ENCODE measurements at regions not wholly inside any gene's neighbourhood (a gene's known extent, or its start where the extent isn't known, plus 50 kb on each side); places are given as distances from the start of the nearest gene placed in this dataset.

DNA sequence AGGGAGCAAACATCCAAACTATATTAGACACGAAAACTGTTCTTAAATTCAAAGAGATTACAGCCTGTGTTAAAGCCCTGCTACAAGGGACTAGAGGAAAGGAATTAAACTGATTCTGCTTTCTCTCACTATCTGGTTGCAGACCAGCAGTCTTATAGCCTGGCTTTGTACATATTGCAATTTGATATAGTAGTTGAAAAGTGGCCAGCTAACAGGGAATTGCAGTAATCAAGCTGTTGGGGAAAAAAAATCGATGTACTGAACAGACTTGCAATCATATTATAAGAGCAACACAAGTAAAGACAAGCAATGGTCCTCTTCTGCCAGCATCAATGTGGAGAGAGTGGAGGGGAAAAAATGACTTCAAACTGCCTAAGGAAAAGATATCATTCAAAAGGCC lies 364.4 kb upstream of the EPHA5 start:
- Histone ChIP-seq H2AFZ (ENCODE audit: low read length) (no peak overlapping the region), H4K20me1 (ENCODE audit: insufficient read depth, low read length) (no peaks in the 10 kb centered on the region), H3K4me3 (replicated peaks in 1 of 3; ENCODE audit: insufficient read depth in 1 of 3, low read depth in 2 of 3, low read length in 3 of 3) (no peak overlapping the region), H3K36me3 (replicated peaks in 1 of 2; ENCODE audit: control insufficient read depth in 1 of 2, insufficient read depth in 2 of 2, low read length in 2 of 2) (no peaks in the 10 kb centered on the region), H3K4me2 (ENCODE audit: low read depth, low read length) (no peak overlapping the region), H3K4me1 (ENCODE audit: insufficient read depth, low read length) (no peaks in the 10 kb centered on the region), H3K27me3 (ENCODE audit: control insufficient read depth in 1 of 2, insufficient read depth in 2 of 2, low read length in 2 of 2) (no peaks in the 10 kb centered on the region), H3K79me2 (ENCODE audit: insufficient read depth, low read length) (no peaks in the 10 kb centered on the region), H3K27ac (ENCODE audit: extremely low read length, insufficient read depth, low read length) (no peak overlapping the region), H3K9me3 (ENCODE audit: low read length) (no peaks in the 10 kb centered on the region), H3K9ac (ENCODE audit: insufficient read depth, low read depth, low read length) (no peak overlapping the region)
- TF ChIP-seq CBX5 (CRISPR knock-in tag; IDR thresholded peaks at IDR 0.05; ENCODE audit: borderline replicate concordance) (no peak), AHR (CRISPR knock-in tag; IDR thresholded peaks at IDR 0.05) (no peak), TCF12 (IDR thresholded peaks at IDR 0.05) (no peak), TCF12 (CRISPR knock-in tag; IDR thresholded peaks at IDR 0.05) (no peak), ZNF503 (CRISPR knock-in tag; IDR thresholded peaks at IDR 0.05) (no peak), RARG (CRISPR knock-in tag; IDR thresholded peaks at IDR 0.05; ENCODE audit: low read depth) (no peak), ZFP36L1 (CRISPR knock-in tag; IDR thresholded peaks at IDR 0.05) (no peak), PAX8 (CRISPR knock-in tag; IDR thresholded peaks at IDR 0.05; ENCODE audit: borderline replicate concordance) (no peak), ZNF281 (CRISPR knock-in tag; IDR thresholded peaks at IDR 0.05; ENCODE audit: borderline replicate concordance) (no peak), KAT8 (CRISPR knock-in tag; IDR thresholded peaks at IDR 0.05) (no peak)
- TF ChIP-seq, protein P1, sequence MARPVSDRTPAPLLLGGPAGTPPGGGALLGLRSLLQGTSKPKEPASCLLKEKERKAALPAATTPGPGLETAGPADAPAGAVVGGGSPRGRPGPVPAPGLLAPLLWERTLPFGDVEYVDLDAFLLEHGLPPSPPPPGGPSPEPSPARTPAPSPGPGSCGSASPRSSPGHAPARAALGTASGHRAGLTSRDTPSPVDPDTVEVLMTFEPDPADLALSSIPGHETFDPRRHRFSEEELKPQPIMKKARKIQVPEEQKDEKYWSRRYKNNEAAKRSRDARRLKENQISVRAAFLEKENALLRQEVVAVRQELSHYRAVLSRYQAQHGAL (CRISPR knock-in tag; IDR thresholded peaks at IDR 0.05; ENCODE audit: not compliant biosample characterization): no peak
- TF ChIP-seq, protein P2, sequence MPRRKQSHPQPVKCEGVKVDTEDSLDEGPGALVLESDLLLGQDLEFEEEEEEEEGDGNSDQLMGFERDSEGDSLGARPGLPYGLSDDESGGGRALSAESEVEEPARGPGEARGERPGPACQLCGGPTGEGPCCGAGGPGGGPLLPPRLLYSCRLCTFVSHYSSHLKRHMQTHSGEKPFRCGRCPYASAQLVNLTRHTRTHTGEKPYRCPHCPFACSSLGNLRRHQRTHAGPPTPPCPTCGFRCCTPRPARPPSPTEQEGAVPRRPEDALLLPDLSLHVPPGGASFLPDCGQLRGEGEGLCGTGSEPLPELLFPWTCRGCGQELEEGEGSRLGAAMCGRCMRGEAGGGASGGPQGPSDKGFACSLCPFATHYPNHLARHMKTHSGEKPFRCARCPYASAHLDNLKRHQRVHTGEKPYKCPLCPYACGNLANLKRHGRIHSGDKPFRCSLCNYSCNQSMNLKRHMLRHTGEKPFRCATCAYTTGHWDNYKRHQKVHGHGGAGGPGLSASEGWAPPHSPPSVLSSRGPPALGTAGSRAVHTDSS (CRISPR knock-in tag; conservative IDR thresholded peaks at IDR 0.05): no peak
- no TSS peak for BruUV-seq (replicated peaks)
- 26% methylated on average over 2 of the region's 2 CpGs for WGBS (ENCODE audit: low lambda C conversion rate)
- ATAC-seq (no peak), DNase-seq (ENCODE audit: low spot score) (no peak), FAIRE-seq (no peak)
- in situ Hi-C loops (cut with HindIII; ENCODE audit: extremely low pct_ligation_motif_present, low pct_unique_long_range_greater_than_20kb) (no loop called here), intact Hi-C loops (cut with micrococcal nuclease; ENCODE audit: unreplicated experiment) (no loop called here)
- ChIA-PET POLR2A (no interaction called here), CTCF (ENCODE audit: low intra/inter-chr PET ratio, low total read pairs) (no interaction called here)

All from HepG2 (cell line).